HG03442 (cell line): ENCODE measurements at regions not wholly inside any gene's neighbourhood (a gene's known extent, or its start where the extent isn't known, plus 50 kb on each side); places are given as distances from the start of the nearest gene placed in this dataset.
"Not testable (repeated sequence)": the region's sequence is repeated elsewhere in the genome, so short reads cannot be mapped to it uniquely, and the experiment has no call there.

Experiments
- ATAC-seq: cut with Tn5 transposase; IDR thresholded peaks from one replicate; pipeline ENCODE4 v1.9.1; 2021; ENCODE audit warnings: mild to moderate bottlenecking, moderate library complexity; ENCODE audit not compliant: unreplicated experiment

DNA sequence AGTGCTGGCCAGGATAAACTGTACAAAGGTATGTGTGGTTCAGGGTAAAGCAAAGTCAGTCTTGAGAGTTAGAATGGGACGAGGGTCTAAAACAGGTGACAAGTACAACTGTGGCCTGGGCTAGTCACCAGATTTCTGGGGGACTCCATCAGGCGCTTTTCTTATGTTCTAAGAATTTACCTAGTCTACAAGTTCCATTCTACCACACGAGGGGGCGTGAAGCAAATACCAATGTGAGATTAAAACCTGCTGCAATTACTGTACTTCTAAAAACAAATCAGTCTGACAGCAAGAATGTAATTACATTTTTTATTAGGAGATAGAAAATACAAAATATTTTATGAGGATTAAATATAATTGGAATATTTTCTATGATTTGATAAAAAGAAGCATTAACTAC is 146.5 kb downstream of the ALOX5 start:
- ATAC-seq: no peak

DNA sequence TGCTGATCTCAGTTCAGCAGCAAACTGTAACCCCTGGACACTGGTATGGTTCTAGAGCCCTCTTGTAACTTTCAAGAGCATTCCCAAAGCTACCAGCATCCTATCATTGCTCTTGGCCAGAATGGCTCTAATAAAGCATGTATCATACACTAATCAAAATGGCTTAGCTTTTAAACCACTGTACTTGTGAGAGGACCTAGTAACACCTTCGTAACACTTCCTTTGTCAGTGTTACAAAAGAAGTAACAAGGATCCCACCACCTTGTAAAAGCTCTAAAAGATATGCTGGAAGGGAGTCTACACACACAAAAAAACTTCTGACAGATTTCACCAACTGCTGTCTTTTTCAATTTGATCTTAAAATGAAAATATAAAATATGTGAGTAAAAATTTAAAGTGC is 144.7 kb downstream of the ALOX5 start:
- ATAC-seq: no peak

DNA sequence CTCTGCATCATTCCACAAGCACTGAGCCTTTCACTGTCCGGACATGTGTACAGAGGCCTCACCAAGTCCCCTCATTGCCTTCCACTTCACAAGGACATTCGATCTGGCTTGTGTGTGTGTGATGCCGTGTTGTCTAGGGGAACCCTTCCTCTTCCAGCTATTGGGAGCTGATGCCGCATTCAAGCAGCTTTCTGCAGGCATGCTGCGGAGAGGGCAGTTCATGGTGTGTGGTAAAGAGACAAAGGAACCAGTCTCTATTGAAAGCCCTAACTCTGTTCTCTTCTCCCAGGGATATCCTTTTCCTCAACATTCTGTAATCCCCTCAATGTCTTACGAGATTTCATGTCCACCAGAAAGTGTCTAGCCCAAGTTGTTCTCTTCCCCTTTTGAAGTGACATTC is 141.6 kb downstream of the ALOX5 start:
- ATAC-seq: no peak

DNA sequence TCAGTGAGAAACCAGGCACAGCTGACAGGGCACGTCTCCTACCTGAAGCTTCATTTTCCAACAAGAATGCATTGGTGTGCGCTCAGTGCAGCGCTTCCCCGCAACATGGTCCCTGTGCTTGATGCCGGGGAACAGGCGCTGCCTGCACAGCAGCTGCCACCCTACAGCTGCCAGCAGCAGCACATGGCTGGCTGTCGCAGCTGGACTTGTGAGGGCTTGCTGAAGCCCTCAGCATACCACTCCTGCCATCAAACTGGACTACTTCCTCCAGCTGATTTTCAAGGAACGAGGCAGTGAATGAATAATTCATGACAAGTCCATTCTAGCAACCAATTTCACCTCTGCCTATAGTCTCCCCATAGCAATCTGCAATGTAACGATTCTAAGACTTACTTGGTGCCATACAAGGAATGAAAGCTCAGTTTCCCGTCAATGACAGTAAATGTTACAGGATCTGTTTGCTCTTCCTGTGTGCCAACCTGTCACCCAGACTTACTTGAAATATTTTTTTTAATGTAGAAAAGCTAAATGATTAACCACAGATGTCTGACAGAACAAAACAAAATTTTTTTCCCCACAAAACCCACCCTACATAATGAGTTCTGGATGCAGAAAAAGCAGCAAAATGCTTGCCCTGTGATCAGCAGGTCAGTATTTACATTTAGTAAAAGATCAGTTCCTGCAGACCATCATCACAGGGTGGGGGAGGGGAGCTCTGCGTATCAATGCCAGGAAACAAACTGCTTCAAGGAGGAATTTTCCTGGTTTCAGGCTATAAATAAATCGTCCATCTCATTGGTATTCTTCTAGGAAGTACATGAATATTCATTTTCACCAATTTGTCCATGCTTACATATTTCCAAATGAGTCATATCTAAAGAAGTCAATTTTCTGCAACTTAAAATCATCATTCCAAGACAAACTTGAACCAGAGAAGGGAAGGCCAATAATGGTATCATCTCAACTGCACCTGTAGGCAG is 140.6 kb downstream of the ALOX5 start:
- no peak for ATAC-seq

DNA sequence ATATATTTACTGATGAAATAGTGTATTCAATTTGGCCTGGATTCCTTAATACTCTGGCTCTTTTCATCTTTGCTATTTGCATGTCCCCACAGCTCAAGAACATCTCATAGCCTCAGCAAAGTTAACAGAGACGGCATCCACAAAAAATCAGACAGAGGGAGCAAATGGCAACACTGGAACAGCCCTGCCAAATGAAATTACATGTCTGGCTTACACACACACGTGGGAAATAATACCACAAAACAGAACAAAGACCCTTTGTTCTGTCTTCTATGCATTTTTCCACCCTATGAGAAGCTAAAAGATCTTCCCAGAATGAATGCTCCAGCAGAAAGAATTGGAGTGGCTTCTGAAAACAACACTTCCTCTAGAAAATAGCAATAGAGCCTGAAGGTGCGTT is 139.5 kb downstream of the ALOX5 start:
- no peak for ATAC-seq

DNA sequence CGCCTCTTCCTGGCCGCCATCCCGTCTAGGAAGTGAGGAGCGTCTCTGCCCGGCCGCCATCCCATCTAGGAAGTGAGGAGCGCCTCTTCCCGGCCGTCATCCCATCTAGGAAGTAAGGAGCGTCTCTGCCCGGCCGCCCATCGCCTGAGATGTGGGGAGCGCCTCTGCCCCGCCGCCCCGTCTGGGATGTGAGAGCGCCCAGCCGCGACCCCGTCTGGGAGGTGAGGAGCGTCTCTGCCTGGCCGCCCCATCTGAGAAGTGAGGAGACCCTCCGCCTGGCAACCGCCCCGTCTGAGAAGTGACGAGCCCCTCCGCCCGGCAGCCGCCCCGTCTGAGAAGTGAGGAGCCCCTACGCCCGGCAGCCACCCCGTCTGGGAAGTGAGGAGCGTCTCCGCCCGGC is 137.9 kb downstream of the ALOX5 start:
- ATAC-seq: not testable (repeated sequence)

DNA sequence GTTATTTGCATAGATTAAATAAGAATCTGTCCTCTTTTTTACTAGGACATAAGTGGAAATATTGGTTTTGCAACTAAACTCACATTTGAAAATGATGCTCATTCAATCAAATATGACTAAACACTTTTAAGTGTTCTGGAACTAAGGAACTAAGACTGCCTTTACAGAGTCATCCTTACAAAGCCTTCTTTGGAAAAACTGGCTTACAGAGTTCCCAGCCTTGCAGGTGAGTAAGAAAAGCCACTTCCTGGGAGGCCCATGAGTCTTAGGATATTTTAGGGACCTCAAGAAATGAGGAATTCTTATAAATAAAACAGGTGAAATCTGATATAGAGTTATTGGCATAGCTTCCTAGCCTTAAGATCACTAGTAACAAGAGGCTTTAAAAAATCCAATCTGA is 135.5 kb downstream of the ALOX5 start:
- no peak for ATAC-seq

DNA sequence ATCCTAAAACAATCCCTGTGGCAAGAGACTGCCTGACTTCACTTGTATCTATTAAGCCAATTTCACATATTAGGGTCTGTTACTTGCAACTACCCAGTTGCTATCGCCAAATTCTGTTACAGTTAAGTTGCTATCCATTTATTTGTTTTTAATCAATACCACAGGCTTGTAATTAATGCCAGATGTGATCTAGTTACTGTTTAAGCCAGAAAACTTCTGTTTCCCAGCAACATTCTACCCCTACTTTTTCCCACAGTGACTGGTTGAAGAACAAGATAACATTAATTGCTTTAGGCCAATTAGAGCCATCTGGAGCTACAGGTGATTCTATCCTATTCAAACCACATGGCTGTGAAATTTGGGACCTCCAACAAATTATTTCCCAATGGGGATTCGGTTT is 131.3 kb downstream of the ALOX5 start:
- no peak for ATAC-seq

DNA sequence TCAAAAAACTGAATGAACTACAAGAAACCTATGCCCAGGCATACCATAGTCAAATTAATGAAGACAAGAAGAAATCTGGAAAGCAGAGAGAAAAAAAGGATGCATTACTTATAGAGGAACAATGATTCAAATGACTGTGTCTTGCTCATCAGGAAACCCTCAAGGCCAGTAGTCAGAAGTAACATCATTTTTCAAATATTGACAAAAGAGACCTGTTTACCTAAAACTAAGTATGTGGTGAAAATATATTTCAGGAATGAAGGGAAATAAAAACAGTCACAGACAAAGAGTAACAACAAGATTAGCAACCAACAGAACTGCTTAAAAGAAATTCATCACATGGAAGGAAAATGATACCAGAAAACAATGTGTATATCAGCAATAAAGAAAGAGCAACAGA is 128.4 kb downstream of the ALOX5 start:
- ATAC-seq: no peak

DNA sequence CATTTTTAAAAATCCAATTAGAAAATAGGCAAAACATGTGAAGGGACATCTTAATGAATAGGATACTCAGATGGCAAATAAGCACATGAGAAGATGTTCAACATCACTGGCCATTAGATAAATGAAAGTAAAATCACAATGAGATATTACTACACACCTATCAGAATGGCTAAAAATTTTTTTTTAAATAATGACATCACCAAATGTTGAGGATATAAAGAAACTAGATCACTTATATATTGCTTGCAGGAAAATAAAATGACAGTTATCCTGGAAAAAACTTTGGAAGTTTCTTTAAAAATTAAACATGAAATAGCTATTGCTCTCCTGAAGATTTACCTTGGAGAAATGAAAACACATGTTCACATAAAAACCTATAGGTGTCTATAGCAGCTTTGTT is 127.8 kb downstream of the ALOX5 start:
- no peak for ATAC-seq

DNA sequence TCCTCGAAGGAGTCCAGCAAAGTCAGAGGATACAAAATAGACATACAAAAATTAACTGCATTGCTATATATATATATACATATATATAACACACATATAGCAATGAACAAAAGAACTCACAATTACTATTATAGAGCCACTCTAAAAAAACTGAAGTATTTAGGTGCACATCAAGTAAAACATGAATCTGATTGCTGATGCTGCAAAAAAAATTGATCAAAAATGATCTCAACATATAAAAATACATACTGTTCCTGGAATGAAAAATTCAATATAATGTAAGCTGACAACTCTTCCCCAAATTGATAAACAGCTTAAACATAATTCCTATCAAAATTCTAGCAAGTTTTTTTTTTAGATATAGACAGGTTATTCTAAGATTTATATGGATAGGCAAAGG is 126.8 kb downstream of the ALOX5 start:
- ATAC-seq: no peak

DNA sequence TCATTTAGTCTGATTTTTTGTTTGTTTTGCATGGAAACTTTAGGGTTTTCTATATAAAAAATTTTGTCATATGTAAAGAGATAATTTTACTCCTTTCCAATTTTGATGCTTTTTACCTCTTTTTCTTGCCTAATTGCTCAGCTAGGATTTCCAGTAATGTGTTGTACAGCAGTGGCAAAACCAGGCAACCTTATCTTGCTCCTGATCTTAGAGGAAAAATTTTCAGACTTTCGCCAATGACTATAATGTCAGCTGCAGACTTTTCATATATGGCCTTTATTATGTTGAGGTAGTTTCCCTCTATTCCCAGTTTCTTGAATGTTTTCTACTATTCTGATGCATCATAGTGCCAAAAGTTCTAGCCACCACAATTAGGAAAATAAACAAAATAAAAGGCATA is 126.3 kb downstream of the ALOX5 start:
- ATAC-seq: no peak

DNA sequence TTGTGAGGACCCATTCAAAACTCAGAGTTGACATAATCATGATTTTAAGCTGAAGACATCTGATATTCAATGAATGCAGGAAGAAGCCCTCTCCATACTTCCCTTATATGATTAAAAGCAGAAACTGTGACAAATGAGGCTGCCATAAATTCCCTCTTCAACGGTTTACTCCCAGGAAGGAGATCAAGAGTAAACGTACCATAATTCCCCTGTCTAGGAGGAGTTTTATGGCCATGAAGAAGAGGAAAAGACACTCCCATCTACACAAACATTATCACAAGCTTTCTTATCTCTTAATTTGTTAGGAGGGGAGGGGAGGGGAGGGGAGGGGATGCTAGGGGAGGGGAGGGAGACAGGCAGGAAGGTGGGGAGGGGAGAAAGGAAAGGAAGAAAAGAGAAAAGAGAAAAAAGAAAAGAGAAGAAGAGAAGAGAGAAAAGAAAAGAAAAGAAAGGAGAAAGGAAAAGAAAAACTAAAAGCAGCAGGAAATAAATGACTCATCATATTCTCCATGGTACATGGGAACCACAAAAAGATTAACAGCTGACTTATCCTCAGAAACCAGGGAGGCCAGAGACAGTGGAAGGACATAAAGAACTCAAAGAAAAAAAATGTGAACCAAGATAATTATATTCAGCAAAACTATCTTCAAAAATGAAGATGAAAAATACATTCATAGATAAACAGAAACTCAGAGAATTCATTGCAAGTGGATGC is 121.6 kb downstream of the ALOX5 start:
- ATAC-seq: no peak
